GM13977 (cell line): ENCODE measurements at regions not wholly inside any gene's neighbourhood (a gene's known extent, or its start where the extent isn't known, plus 50 kb on each side); places are given as distances from the start of the nearest gene placed in this dataset.
"Not testable (repeated sequence)": the region's sequence is repeated elsewhere in the genome, so short reads cannot be mapped to it uniquely, and the experiment has no call there.

Source experiments
- DNase-seq: peaks from one replicate; pipeline ENCODE4 v3.0.0; 2012; ENCODE audit warnings: low spot score
- in situ Hi-C: fragments of 300-500 bp; cut with MboI; formaldehyde crosslinking; loops from one replicate; pipeline ENCODE4 v1.12.0; 2022; ENCODE audit warnings: low sequenced_read_pairs, low pct_unique_long_range_greater_than_20kb, mixed read lengths, inconsistent platforms; ENCODE audit not compliant: unreplicated experiment
- TF ChIP-seq, protein P1 (sequence below): IDR thresholded peaks from 2 replicates; pipeline ENCODE4 v1.5.1; 2012; ENCODE audit warnings: mild to moderate bottlenecking, control low read depth; ENCODE audit not compliant: insufficient read depth; ENCODE audit errors: extremely low read depth, missing control alignments

GRCh38 chr2:175728032-175728431, 274.0 kb downstream of the LNPK start:
- in situ Hi-C loops = no loop called here
- DNase-seq = no peak
- TF ChIP-seq, protein P1, sequence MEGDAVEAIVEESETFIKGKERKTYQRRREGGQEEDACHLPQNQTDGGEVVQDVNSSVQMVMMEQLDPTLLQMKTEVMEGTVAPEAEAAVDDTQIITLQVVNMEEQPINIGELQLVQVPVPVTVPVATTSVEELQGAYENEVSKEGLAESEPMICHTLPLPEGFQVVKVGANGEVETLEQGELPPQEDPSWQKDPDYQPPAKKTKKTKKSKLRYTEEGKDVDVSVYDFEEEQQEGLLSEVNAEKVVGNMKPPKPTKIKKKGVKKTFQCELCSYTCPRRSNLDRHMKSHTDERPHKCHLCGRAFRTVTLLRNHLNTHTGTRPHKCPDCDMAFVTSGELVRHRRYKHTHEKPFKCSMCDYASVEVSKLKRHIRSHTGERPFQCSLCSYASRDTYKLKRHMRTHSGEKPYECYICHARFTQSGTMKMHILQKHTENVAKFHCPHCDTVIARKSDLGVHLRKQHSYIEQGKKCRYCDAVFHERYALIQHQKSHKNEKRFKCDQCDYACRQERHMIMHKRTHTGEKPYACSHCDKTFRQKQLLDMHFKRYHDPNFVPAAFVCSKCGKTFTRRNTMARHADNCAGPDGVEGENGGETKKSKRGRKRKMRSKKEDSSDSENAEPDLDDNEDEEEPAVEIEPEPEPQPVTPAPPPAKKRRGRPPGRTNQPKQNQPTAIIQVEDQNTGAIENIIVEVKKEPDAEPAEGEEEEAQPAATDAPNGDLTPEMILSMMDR = no peak

DNA sequence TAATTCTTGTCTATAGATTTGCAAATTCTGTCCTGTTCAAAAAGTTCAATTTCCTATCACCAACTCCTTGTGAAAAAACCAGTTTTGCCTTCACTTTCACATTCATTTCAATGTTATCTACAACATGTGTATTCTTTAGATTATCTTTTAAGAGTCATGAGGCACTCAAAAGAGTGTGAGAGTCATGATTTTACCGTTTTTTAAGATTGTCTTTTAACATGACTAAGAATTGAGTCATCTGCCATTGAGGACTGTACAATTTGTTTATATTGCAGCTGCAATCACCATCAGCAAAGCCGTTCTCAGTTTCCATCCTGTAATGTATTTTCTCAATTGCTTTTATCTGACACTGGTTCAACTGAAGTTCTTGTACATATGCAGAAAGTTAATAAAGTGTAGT, 275.8 kb downstream of the LNPK start:
- in situ Hi-C loops = no loop called here
- no peak for DNase-seq
- TF ChIP-seq, protein P1 = no peak

- TF ChIP-seq, protein P1 = no peak
- no peak for DNase-seq
- in situ Hi-C loops = no loop called here
Observed at GRCh38 chr2:175709248-175709647, 292.8 kb downstream of the LNPK start.

DNA sequence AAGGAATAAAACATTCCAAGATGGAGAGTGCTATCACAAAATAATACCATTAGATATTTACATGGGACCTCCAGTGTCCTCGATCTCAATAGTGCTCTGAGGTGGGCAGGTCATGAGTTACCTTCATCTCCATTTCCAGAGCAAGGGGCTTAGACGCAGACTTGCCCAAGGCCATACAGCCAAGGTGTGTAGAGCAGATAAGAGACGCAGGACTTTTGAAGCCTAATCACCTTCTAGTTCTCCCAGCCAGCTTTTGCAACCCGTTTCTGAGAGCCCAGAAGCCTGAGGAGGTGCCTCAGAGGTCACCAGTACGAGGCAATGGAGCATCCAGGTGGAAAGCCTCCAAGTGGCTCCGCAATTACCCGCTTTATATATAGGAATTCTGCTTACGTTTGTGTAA, 294.7 kb downstream of the LNPK start:
- DNase-seq = no peak
- TF ChIP-seq, protein P1 = no peak
- in situ Hi-C loops = no loop called here

- DNase-seq, in situ Hi-C loops: not testable (repeated sequence)
Observed at GRCh38 chr2:175704568-175704967, 297.5 kb downstream of the LNPK start.

DNA sequence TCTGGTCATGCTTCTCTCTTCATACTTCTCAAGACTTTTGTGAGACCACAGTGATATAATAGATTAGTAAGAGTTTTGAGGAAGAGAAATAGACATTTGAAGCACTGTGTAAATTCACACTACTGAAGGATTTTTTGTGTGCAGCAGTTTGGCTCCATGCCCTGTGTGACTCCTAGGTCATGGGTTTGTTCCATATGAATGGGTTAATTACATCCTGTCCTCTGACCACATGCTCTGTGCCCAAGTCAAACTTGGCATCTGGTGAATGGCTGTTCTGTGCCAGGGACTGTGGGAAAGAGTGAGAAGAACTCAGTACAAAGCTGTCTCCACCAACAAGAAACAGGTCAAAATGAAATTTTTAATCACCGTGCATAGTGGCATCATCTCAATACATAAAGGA, 304.0 kb downstream of the LNPK start:
- TF ChIP-seq, protein P1 = no peak
- in situ Hi-C loops = loop anchor here (25.0 kb wide), 1 partner anchor 389 kb away; the partner anchor contains the start of genes EVX2, HOXD12 and HOXD13
- no peak for DNase-seq

DNA sequence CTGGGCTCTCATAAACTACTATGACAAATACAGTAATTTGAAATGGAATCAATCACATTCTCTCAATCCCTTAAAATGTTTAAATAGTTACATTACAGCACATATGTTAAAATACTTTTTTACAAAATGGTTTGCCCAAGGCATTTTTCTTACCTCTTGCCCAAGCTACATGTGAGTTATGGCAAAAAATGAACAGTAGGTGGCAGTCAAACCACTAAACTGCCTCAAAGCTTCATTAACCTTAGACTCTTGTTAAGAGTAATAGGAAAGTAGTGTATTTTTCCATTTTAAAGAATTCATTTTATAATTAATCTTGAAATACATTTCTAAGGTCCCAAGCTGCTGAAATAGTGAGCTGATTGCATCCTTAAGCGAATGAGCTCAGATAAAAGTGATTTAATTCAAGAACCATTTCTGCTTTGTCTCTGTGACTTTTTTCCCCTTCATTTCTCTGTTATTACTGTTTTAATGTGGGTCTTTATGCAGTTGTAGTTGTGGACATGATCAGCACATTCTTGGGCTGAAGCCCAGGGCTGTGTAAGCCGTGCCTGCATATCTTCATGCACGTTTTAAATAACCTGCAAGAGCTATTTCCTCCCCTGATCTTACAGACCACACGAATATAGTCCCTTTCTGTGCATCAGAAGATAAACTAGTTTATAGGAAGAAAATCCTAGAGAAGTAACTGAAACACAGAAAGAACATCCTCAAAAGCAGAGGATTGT, 311.8 kb downstream of the LNPK start:
- in situ Hi-C loops = loop anchor here (25.0 kb wide), 1 partner anchor 397 kb away; the partner anchor contains the start of genes EVX2, HOXD12 and HOXD13
- peak; percentile 28 for DNase-seq
- TF ChIP-seq, protein P1 = peak; percentile 68
